ENCODE measurements at regions not wholly inside any gene's neighbourhood (a gene's known extent, or its start where the extent isn't known, plus 50 kb on each side); places are given as distances from the start of the nearest gene placed in this dataset.
"Not testable (repeated sequence)": the region's sequence is repeated elsewhere in the genome, so short reads cannot be mapped to it uniquely, and the experiment has no call there.

DNA sequence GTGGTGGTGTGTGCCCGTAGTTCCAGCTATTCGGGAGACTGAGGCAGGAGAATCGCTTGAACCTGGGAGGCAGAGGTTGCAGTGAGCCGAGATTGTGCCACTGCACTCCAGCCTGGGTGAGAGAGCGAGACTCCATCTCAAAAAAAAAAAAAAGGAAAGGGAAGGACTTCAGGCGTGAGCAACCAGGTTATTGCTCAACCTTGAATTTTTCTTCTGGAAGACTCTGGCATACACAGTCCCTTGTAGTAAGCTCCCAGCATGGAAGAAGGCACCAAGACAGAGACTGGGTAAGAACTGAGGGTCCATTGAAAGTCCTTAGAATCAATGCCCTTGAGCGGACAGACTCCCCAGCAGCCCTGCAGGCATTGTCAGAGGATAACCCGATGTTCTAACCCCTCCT lies 75.0 kb downstream of the C9orf50 start:
- DNase-seq: not testable (repeated sequence)

- no peak for DNase-seq
These were observed 76.1 kb downstream of the C9orf50 start for GRCh38 chr9:129544761-129545160.

GRCh38 chr9:129542741-129543140 lies 78.2 kb downstream of the C9orf50 start:
- DNase-seq: no peak

DNA sequence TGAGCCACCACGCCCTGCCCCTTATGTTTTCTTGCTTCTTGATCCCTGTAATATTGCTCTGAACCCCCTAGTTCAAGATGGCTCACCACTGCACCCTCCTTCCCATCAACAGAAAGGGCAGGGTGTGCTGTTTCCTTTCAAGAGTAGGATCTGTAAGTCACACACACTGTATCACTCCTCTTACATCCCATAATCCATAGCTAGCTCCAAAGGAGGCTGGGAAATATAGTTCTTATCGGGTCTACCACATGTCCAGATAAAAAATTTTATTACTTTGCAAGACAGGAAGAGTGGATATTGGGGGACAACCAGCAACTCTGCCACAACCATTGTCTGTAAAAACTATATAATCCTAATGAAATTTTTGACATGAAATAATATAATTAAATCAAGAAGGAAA lies 79.6 kb downstream of the C9orf50 start:
- DNase-seq: no peak

DNA sequence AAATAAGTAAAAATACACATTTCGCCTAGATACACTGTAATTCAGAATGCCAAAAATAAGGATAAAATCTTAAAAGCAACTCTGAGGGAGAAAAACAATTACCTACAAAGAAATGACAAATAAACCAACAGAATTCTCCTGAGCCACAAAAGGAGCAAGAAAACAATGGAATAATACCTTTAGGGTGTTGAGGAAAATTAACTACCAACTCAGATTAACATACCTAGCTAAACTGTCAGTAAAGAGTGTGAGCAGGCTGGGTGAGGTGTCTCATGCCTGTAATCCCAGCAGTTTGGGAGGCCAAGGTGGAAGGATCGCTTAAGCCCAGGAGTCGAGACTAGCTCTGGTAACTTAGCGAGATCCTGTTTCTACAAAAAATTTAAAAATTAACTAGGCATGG lies 81.5 kb downstream of the C9orf50 start:
- DNase-seq: no peak

GRCh38 chr9:129531860-129532402 lies 89.0 kb downstream of the C9orf50 start:
- not testable (repeated sequence) for DNase-seq

GRCh38 chr9:129527955-129528354 lies 92.9 kb downstream of the C9orf50 start:
- DNase-seq: not testable (repeated sequence)

DNA sequence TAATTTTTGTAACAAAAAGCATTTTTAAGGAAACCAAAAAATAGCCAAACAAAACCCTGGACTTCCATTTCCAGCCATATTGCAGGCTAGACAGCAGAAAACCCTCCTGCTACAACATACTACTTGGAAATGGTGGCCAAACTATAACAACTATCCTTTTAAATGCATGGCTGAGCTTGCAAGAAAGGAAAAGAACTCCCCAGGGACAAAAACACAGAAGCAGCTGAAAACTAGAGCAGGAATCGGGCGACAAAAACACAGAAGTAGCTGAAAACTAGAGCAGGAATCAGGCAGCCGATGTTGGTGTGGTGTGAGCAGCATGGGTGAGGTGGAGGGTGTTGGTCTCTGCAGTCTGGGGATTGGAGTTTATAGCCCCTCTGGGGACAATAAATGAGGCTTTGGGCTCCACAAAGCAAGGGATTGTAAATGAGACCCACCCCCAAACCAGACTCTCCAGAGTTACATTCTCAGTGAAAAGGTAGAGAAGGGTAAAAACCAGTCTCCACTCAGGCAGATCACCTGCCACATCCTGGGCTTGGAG lies 95.2 kb downstream of the C9orf50 start:
- no peak for DNase-seq

DNA sequence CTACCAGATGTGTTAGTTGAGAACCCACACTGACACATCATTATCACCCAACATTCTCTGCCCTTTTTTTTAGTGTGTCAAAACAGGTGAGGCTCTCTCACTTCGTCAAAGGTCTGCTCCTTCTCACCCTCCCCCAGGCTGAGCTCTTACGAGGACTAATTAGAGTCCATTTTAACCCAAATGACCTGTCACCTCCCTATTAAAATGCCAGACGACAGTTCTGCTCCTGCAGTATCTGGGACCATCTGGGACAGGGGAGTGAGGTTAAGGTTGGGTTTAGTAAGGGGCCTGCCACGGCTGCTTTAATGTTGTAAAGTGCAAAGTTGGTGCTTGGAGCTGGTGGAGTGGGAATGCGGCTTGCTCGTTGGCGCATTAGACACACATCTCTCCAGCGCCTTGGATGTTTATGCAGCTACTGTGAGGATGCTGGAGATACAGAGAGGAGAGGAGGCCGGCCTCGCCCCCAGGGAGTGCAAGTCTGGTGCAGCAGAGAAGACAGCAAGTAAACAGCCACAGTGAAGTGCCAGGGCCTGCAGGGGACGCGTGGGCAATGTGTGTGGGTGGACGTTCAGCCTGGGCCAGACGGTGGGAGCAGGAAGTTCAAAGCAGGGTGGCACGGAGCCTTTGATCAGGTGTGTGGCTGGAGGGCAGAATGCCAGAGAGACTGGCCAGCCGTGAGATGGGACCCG lies 96.2 kb downstream of the C9orf50 start:
- DNase-seq: no peak

DNA sequence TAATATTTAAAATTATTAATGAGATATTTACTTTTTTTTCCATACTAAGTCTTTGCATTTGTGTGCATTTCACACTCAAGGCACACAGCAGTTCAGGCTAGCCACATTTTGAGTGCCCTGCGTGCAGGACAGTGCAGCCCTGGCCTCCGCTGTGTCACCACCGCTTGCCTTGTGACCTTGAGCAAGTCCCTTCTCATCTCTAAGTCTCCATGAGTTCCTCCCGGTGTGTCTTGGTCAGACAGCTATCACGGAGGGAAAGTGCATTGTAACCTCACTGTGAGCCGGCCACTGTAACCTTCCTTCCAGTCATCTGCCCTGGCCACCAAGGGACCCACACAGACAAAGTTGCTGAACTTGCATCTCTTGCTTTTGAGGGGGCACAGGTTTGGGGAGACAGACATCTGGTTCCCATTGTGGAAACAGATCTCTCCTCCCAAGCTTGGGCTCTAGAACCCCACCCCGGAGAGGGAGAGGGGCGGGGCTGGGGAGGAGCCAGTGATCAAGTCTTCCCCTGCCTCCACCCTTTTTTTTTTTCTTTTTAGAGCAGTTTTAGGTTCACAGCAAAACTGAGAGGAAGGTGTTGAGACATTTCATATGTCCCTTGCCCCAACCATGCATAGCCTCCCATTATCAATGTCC lies 96.8 kb downstream of the C9orf50 start:
- no peak for DNase-seq

GRCh38 chr9:129522351-129522750 lies 98.5 kb downstream of the C9orf50 start:
- DNase-seq: no peak

- DNase-seq: no peak
These were observed 100.8 kb downstream of the C9orf50 start for GRCh38 chr9:129520082-129520481.

DNA sequence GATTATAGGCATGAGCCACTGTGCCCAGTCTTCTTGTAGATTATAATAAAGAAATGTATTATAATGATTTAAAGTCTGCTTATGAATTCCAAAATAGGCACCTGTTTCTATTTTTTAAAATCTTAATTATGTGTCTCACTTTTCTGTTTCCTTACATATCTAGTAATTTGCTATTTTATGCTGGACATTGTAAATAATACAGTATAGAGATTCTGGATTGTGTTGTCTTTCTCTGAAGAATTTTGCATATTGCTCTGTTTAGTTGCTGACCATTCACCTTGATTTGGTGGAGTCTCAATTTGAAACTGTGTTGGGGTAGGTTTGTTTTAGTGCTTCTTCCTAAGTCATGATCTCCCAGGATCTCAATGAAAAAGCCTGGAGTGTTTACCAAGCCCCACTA lies 102.8 kb downstream of the C9orf50 start:
- no peak for DNase-seq

DNA sequence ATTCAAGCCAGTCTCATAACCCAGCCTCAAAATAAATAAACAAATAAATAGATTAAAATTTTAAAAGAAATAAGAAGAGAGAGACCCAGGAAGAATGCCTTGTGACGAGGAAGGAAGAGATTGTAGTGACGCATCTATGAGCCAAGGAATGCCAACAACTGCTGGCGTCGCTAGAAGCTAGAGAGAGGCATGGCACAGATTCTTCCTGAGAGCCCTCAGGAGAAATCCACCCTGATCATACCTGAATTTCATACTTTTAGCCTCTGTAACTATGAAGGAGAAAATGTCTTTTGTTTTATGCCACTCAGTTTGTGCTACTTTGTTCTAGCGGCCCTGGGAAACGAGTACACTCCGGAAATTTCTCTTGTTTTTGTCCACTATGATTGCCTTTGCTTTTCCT lies 103.9 kb downstream of the C9orf50 start:
- DNase-seq: no peak

- no peak for DNase-seq
These were observed 106.0 kb downstream of the C9orf50 start for GRCh38 chr9:129514891-129515290.

DNA sequence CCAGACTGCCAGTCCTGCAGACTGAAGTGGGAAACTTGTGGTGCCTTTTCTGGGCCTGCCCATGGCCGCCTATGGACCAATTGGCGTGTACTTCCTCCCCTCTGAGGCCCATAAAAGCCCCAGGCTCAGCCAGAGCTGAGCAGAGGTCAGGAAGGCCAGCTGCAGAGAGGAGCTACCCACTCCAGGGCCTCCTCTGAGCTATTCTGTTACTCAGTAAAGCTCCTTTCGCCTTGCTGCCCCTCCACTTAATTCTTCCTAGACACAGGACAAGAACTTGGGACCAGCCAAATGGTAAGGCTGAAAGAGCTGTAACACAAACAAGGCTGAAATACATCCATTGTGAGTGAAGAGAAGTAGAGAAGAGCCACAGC lies 106.4 kb downstream of the C9orf50 start:
- DNase-seq: no peak

DNA sequence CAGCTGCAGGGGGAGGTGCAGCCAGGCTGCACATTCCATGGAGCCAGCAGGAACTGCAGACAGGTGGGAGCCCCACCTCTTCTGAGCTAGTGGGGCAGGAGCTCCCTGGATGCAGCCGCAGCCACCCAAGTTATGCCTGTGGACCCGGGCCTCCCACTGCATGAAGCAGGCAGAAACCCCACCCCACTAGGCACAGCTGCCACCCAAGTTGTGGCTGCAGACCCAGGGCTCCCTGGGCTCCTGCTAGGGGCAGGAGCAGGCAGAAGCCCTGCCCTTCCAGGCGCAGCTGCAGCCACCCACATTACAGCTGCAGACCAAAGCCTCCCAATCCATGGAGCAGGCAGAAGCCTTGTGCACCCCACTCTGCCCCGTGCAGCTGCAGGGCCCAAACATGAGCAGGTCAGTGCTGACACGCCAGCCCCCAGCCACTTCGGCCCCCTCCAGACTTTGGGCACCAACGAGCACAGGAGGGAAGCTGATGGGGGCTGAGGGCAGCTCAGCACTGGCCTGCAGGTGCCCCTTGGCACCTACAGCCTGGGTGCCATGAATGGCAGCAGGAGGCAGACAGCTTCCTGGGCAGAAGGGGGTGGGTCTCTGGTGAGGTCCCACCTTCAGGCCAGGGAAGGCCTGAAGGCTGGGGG lies 106.9 kb downstream of the C9orf50 start:
- no peak for DNase-seq

DNA sequence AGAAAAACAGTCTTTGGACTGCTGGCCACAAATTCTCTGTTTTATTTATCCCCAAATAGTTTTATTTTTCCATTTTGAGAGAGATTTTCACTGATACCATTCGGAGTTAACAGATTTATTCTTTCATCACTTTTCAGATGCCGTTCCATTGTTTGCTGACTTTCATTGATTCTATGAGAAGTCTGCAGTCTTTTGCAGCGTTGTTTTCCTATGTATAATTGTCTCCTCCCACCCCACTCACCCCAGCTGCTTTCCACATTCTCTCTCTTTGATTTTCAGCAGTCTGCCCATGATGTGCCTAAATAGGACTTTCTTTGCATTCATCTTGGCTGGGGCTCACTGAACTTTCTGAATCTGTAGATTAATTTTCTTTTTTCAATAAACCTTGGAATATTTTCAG lies 107.6 kb downstream of the C9orf50 start:
- DNase-seq: no peak

DNA sequence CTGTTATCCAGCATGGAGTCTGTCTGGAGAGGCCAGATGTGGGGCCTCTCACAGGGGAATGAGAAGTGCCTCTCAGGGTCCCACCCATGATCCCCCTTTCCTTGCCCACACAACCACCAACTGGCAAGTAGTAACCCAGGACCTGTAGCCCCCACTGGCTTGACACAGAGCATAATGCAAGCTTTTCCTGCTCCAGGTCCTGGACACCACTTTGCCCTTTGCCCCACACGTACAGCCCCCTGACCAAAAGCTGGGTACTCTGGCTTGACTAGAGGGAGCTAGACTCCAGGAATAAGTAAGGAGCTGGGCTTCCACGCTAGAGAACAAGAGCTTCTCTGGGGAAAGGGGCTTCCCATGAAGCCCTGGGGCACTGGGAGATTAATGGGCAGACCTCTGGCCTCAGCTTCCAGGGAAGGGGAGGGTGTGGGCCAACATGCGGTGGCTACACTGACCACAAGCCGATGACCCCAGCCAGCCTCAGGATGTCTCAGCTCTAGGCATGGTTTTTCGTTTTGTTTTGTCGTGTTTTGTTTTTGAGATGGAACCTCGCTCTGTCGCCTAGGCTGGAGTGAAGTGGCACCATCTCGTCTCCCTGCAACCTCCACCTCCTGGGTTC lies 109.5 kb downstream of the C9orf50 start:
- no peak for DNase-seq

DNA sequence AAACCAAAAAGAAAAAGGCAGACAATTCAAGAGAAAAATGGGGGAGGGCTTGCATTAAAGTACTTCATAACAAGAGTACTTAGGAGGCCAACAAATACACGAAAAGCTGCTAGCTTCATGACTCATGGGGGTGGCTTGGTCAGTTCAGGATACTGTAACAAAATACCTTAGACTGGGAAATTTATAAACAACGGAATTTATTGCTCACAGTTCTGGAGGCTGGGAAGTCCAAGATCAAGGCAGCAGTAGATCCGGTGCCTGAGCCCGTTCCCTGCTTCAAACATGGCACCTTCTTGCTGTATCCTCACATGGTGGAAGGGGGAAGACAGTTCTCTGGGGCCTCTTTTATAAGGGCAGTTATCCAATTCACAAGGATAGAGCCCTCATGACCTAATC lies 111.4 kb downstream of the C9orf50 start:
- DNase-seq: no peak

DNA sequence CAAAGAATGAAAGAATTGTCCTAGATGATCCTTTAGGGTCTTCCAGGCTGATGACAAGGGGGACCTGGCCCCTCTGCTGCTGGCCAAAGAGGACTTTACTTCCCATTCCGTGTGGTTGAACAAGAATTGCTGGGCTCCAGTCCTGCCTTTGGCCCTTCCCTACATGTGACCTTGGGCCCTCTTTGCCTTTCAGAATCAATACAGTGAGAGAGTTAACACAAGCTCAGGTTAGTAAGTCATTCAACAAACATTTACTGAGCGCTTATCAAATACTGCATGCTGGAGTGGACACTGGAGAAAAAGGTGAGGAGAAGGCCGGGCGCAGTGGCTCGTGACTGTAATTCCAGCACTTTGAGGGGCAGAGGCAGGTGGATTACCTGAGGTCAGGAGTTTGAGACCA lies 113.1 kb downstream of the C9orf50 start:
- DNase-seq: no peak

DNA sequence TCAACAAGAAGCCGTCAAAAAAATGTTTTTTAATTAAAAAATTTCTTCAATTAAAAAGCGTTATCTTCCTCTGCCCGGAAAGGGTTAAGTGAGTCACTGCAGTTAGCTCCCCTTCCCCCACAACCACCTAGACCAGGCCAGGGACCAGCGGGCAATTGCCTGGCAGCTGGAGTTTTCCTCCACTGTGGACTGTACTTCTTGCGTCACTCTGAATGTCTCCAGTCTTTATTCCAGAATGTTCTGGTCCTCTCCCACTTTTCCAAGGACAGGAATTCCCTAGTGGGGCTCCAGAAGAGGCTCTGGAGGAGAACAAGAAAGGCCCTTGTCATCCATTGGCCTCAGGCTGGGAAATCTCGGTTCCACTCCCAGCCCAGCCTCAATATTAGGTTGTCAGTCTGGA lies 114.0 kb downstream of the C9orf50 start:
- DNase-seq: no peak
